Osteocyte (in vitro differentiated cells): ENCODE measurements at regions not wholly inside any gene's neighbourhood (a gene's known extent, or its start where the extent isn't known, plus 50 kb on each side); places are given as distances from the start of the nearest gene placed in this dataset.

ENCODE experiments used
- DNase-seq: peaks from one replicate; pipeline ENCODE4 v3.0.0; 2021; ENCODE audit warnings: mixed read lengths; ENCODE audit not compliant: unreplicated experiment; ENCODE audit errors: extremely low spot score
- H3K27ac Mint-ChIP-seq: one replicate; pipeline ENCODE4 v1.8.0; 2021; ENCODE audit warnings: mild to moderate bottlenecking, mixed read lengths; ENCODE audit not compliant: unreplicated experiment
- H3K27me3 Mint-ChIP-seq: one replicate; pipeline ENCODE4 v1.8.0; 2021; ENCODE audit warnings: mixed read lengths; ENCODE audit not compliant: unreplicated experiment
- H3K36me3 Mint-ChIP-seq: one replicate; pipeline ENCODE4 v1.8.0; 2021; ENCODE audit warnings: mixed read lengths; ENCODE audit not compliant: unreplicated experiment
- H3K4me1 Mint-ChIP-seq: one replicate; pipeline ENCODE4 v1.8.0; 2021; ENCODE audit warnings: mixed read lengths; ENCODE audit not compliant: unreplicated experiment
- H3K4me3 Mint-ChIP-seq: one replicate; pipeline ENCODE4 v1.8.0; 2021; ENCODE audit warnings: mild to moderate bottlenecking, moderate library complexity, mixed read lengths; ENCODE audit not compliant: unreplicated experiment
- H3K9me3 Mint-ChIP-seq: one replicate; pipeline ENCODE4 v1.8.0; 2021; ENCODE audit warnings: mixed read lengths; ENCODE audit not compliant: unreplicated experiment
- CTCF ChIP-seq: fragments of 200-600 bp; sonication (generic); IDR thresholded peaks from 2 replicates; pipeline ENCODE4 v1.5.0; 2021; ENCODE audit warnings: antibody characterized with exemption, mild to moderate bottlenecking, moderate library complexity

DNA sequence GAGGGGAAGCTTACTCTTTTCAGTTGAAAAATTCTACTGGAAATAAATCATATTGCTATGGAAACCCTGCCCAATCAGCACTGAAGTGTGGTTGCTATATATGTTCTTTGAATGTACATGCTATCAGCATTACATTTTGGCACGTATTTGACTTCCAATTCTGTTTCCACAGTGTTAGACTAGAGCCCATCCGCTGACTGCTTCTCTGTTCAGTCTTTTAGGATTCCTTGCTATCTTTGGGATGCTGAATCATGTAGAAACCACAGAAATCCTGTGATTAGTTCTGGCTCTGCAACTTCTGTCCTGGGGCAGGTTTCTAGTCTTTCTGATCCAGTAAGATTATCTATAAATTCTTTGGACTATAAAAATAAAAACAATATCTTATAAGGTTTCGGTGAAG lies 128.2 kb upstream of the SLC7A14 start:
- Mint-ChIP-seq H3K36me3 (peaks cover 4% of the 10 kb centered on the region), H3K27ac (peak overlapping the region; percentile 21), H3K4me1 (peaks cover 55% of the 10 kb centered on the region), H3K4me3 (no peak overlapping the region), H3K27me3 (no peaks in the 10 kb centered on the region), H3K9me3 (peaks cover 5% of the 10 kb centered on the region)
- no peak for TF ChIP-seq CTCF
- DNase-seq, result no peak

GRCh38 chr3:170713653-170714052 lies 127.8 kb upstream of the SLC7A14 start:
- no peak for DNase-seq
- Mint-ChIP-seq H3K4me1 (peaks cover 55% of the 10 kb centered on the region), H3K27ac (peak overlapping the region; percentile 21), H3K9me3 (peaks cover 5% of the 10 kb centered on the region), H3K36me3 (peaks cover 4% of the 10 kb centered on the region), H3K27me3 (no peaks in the 10 kb centered on the region), H3K4me3 (no peak overlapping the region)
- no peak for TF ChIP-seq CTCF

GRCh38 chr3:170712798-170713197 lies 126.9 kb upstream of the SLC7A14 start:
- Mint-ChIP-seq H3K27ac (no peak overlapping the region), H3K4me3 (no peak overlapping the region), H3K4me1 (peaks cover 55% of the 10 kb centered on the region), H3K36me3 (peaks cover 4% of the 10 kb centered on the region), H3K27me3 (no peaks in the 10 kb centered on the region), H3K9me3 (peaks cover 5% of the 10 kb centered on the region)
- no peak for TF ChIP-seq CTCF
- no peak for DNase-seq

- no peak for TF ChIP-seq CTCF
- DNase-seq, result no peak
- H3K9me3 Mint-ChIP-seq, result peaks cover 5% of the 10 kb centered on the region
- peak overlapping the region; percentile 1 for H3K27ac Mint-ChIP-seq
- no peaks in the 10 kb centered on the region for H3K27me3 Mint-ChIP-seq
- H3K4me1 Mint-ChIP-seq, result peaks cover 50% of the 10 kb centered on the region
- no peak overlapping the region for H3K4me3 Mint-ChIP-seq
- peaks cover 2% of the 10 kb centered on the region for H3K36me3 Mint-ChIP-seq
Measured at GRCh38 chr3:170712336-170712735, 126.5 kb upstream of the SLC7A14 start.

GRCh38 chr3:170711786-170712185 lies 125.9 kb upstream of the SLC7A14 start:
- H3K4me1 Mint-ChIP-seq, result peaks cover 45% of the 10 kb centered on the region
- peak overlapping the region; percentile 1 for H3K27ac Mint-ChIP-seq
- H3K4me3 Mint-ChIP-seq, result no peak overlapping the region
- peaks cover 2% of the 10 kb centered on the region for H3K36me3 Mint-ChIP-seq
- no peaks in the 10 kb centered on the region for H3K27me3 Mint-ChIP-seq
- TF ChIP-seq CTCF, result no peak
- DNase-seq, result no peak
- H3K9me3 Mint-ChIP-seq, result peaks cover 5% of the 10 kb centered on the region
